Adrenal gland (tissue), 9 donors: ENCODE measurements at regions not wholly inside any gene's neighbourhood (a gene's known extent, or its start where the extent isn't known, plus 50 kb on each side); places are given as distances from the start of the nearest gene placed in this dataset.
"Not testable (repeated sequence)": the region's sequence is repeated elsewhere in the genome, so short reads cannot be mapped to it uniquely, and the experiment has no call there.

Source experiments
- DNase-seq, 7 donors: peaks; one replicate each; pipeline ENCODE4 v3.0.0-alpha.2; 2019 to 2020
- H3K27ac ChIP-seq, 5 donors: fragments of 200-600 bp; sonication (generic) in 4 of 5; 1 replicate in 3 of 5; 2 replicates in 2 of 5; pipeline versions ENCODE4 v1.5.1 to v1.8.0; 2016 to 2020; ENCODE audit warnings: mild to moderate bottlenecking in 1 of 5
- H3K27me3 ChIP-seq: fragments of 200-600 bp; 2 replicates; pipeline ENCODE4 v1.8.0; 2021
- H3K36me3 ChIP-seq, 2 donors: fragments of 200-600 bp; replicated peaks in 1 of 2; 1 replicate in 1 of 2; 2 replicates in 1 of 2; pipeline versions ENCODE4 v1.5.1 to v1.8.0; 2018 to 2022
- H3K4me1 ChIP-seq, 2 donors: fragments of 200-600 bp; replicated peaks in 1 of 2; 1 replicate in 1 of 2; 2 replicates in 1 of 2; pipeline versions ENCODE4 v1.5.1 to v1.8.0; 2018 to 2021
- H3K4me3 ChIP-seq, 4 donors: fragments of 200-600 bp; sonication (generic) in 3 of 4; one replicate each; pipeline ENCODE4 v1.5.1; 2016 to 2018
- H3K9me3 ChIP-seq, 3 donors: fragments of 200-600 bp; sonication (generic) in 1 of 3; replicated peaks in 1 of 3; 1 replicate in 2 of 3; 2 replicates in 1 of 3; pipeline versions ENCODE4 v1.5.1 to v1.8.0; 2016 to 2021
- POLR2A ChIP-seq, 2 donors: fragments of 450-650 bp; IDR thresholded peaks; one replicate each; pipeline ENCODE4 v1.6.1; 2017; ENCODE audit warnings: antibody characterized with exemption in 2 of 2, mild to moderate bottlenecking in 2 of 2, moderate library complexity in 1 of 2
- WGBS, 4 donors: extraction: QIAGEN DNeasy Blood & Tissue Kit in 2 of 4; methylation state at CpG; one replicate each; pipeline versions ENCODE4 v1.1.5 to v1.1.7; 2013 to 2017; 5-methylcytosine and 5-hydroxymethylcytosine counted together
- intact Hi-C, 2 donors: fragments of 100-400 bp; cut with DNase I; formaldehyde crosslinking; loops; one replicate each; pipeline versions ENCODE4 v1.14.1 to v1.15.0; 2022 to 2023
- microRNA counts, 2 donors: library from miRNA; unstranded; fragments of <30 nt; microRNA quantifications; one replicate each; lab custom pipeline; 2016
- microRNA-seq, 3 donors: library from miRNA; unstranded; fragments of <30 nt; microRNA quantifications; one replicate each; pipeline ENCODE4, GENCODE V29; 2017 to 2020
- small RNA-seq, 2 donors: library from RNA; depleted of rRNA; stranded (forward); fragments of <200 nt; gene quantifications; one replicate each; pipeline ENCODE3, GENCODE V24; 2016
- TF ChIP-seq, protein P1 (sequence below), 6 experiments: fragments of 450-650 bp in 4 of 6; fragments of 200-600 bp in 2 of 6; sonication (generic) in 1 of 6; IDR thresholded peaks; 1 replicate in 5 of 6; 2 replicates in 1 of 6; pipeline versions ENCODE4 v1.5.1 to v1.8.0; 2016 to 2021; ENCODE audit warnings: antibody characterized with exemption in 6 of 6, mild to moderate bottlenecking in 2 of 6, moderate library complexity in 1 of 6
- donor health status: healthy with polysubstance abuse.
- donor health status: Bipolar disorder and iron deficiency.
- donor health status: DM: yes; HTN: yes; CAD: no.
- donor health status: DM: no; HTN: no; CAD: no.
- donor health status: DM: no; HTN: no; CAD: no.

DNA sequence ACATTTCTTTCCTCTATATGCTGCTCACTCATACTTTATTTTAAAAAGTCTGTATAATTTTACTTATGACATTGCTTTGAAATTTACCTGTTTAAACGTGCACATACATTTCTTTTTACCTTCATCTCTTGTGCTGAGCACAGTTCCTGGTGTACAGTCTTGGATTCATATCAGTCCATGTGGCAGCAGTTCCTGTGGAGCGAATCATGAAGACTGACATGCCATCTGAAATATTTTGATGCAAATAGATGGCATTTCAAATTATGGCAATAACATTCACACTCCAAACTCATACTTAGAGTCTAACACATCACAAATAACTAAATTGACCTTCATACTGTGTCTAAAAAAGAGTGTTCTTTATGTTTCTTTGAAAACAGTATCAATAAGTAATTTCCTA is 90.3 kb upstream of the CDH2 start:
- no peak for DNase-seq
- Histone ChIP-seq H3K27me3 (no peaks in the 10 kb centered on the region), H3K4me1 (no peaks in the 10 kb centered on the region), H3K4me3 (no peak overlapping the region), H3K9me3 (no peaks in the 10 kb centered on the region), H3K36me3 (no peaks in the 10 kb centered on the region), H3K27ac (no peak overlapping the region)
- intact Hi-C loops = no loop called here
- TF ChIP-seq, protein P1, sequence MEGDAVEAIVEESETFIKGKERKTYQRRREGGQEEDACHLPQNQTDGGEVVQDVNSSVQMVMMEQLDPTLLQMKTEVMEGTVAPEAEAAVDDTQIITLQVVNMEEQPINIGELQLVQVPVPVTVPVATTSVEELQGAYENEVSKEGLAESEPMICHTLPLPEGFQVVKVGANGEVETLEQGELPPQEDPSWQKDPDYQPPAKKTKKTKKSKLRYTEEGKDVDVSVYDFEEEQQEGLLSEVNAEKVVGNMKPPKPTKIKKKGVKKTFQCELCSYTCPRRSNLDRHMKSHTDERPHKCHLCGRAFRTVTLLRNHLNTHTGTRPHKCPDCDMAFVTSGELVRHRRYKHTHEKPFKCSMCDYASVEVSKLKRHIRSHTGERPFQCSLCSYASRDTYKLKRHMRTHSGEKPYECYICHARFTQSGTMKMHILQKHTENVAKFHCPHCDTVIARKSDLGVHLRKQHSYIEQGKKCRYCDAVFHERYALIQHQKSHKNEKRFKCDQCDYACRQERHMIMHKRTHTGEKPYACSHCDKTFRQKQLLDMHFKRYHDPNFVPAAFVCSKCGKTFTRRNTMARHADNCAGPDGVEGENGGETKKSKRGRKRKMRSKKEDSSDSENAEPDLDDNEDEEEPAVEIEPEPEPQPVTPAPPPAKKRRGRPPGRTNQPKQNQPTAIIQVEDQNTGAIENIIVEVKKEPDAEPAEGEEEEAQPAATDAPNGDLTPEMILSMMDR (IDR thresholded peaks at IDR 0.05) = no peak
- 46 to 67% (median 63%) methylated on average over 2 of the region's 2 CpGs for WGBS, 4 donors

DNA sequence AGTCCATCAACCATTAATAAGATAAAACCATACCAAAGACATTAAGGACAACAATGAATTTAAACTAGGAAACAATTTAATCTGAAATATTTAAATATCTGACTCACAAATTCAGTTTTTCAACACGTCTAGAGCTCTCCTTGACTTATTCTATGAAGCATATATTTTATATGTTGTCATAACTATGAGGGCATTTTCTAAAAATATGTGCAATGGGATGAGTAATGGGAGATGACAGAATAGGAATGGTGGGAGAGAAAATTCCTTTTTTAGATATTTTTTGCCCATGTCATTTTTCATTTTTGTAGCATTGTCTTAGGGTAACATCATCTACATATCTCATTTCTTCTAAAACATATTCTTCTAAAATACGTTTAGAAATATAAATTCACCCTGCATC is 79.2 kb upstream of the CDH2 start:
- no peak overlapping the region for H3K4me3 ChIP-seq
- H3K36me3 ChIP-seq = no peaks in the 10 kb centered on the region
- no peaks in the 10 kb centered on the region for H3K9me3 ChIP-seq
- no peak for DNase-seq
- WGBS, 4 donors = 48 to 52% (median 50%) methylated on average over 2 of the region's 2 CpGs
- intact Hi-C loops = no loop called here
- H3K4me1 ChIP-seq = no peaks in the 10 kb centered on the region
- H3K27me3 ChIP-seq = no peaks in the 10 kb centered on the region
- no peak overlapping the region for H3K27ac ChIP-seq
- TF ChIP-seq, protein P1 (IDR thresholded peaks at IDR 0.05) = no peak
- no peak for TF ChIP-seq POLR2A (IDR thresholded peaks at IDR 0.05)

DNA sequence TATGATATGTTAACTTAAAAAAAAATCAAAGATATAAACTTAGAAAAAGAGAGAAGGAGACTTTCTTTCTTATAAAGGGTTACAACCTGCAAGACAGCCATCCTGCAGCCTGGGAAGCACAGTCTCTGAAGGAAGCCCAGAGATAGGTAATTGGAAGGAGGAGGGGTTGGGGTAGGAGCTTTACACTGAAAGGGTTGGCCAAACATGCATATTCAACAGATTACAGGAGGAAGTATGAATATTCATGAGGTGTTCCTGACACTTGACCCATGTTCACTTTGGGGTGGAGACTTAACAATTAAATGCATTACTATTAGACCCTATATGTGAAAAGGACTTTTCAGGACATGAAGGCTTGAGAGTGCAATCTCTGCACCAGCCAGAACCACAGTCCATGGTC is 71.7 kb upstream of the CDH2 start:
- Histone ChIP-seq H3K4me3 (no peak overlapping the region), H3K27me3 (no peaks in the 10 kb centered on the region), H3K4me1 (no peaks in the 10 kb centered on the region), H3K9me3 (no peaks in the 10 kb centered on the region), H3K36me3 (no peaks in the 10 kb centered on the region), H3K27ac (no peak overlapping the region)
- no peak for DNase-seq
- intact Hi-C loops = no loop called here
- TF ChIP-seq POLR2A (IDR thresholded peaks at IDR 0.05) = no peak
- TF ChIP-seq, protein P1 (IDR thresholded peaks at IDR 0.05) = no peak

DNA sequence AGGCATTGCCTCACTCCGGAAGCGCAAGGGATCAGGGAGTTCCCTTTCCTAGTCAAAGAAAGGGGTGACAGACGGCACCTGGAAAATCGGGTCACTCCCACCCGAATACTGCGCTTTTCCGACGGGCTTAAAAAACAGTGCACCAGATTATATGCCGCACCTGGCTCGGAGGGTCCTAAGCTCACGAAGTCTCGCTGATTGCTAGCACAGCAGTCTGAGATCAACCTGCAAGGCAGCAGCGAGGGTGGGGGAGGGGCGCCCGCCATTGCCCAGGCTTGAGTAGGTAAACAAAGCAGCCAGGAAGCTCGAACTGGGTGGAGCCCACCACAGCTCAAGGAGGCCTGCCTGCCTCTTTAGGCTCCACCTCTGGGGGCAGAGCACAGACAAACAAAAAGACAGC is 63.7 kb upstream of the CDH2 start:
- H3K4me1 ChIP-seq, H3K36me3 ChIP-seq, DNase-seq, intact Hi-C loops, H3K27me3 ChIP-seq, H3K9me3 ChIP-seq, H3K27ac ChIP-seq, H3K4me3 ChIP-seq: not testable (repeated sequence)
- 86 to 88% (median 87%) methylated on average over 6 to 16 of the region's 16 CpGs for WGBS, 4 donors

DNA sequence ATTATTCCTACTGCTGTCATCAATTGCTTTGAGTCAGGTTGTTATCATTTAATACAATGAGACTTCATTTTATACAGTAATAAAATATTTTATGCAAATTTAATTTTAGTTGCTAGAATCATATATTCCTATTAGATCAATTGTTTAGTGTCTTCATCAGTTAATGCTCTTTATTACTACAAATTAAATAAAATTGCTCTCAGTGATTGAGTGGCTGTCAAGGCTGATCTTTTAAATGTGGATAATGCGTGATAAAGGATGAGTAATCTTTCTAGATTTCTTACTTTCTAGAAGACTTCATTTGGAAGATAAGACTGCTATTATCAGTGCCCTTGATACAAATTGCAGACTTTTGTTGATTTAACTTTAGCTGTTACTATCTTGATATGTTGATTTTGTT is 59.6 kb upstream of the CDH2 start:
- no peaks in the 10 kb centered on the region for H3K36me3 ChIP-seq
- no peaks in the 10 kb centered on the region for H3K9me3 ChIP-seq
- H3K27me3 ChIP-seq = no peaks in the 10 kb centered on the region
- H3K4me3 ChIP-seq = no peak overlapping the region
- DNase-seq = no peak
- no peak overlapping the region for H3K27ac ChIP-seq
- 26 to 43% (median 39%) methylated on average over 1 of the region's 1 CpG for WGBS, 4 donors
- H3K4me1 ChIP-seq = no peaks in the 10 kb centered on the region
- TF ChIP-seq POLR2A (IDR thresholded peaks at IDR 0.05) = no peak
- TF ChIP-seq, protein P1 (IDR thresholded peaks at IDR 0.05) = no peak
- intact Hi-C loops = no loop called here

MicroRNAs encoded in the stretch of these regions (microRNA counts, 767-probe panel; counts per million panel counts)
- microRNA hsa-miR-302f (lab: Ali Mortazavi, UCI) = 0 counts per million in 2 donors

Small RNAs in the stretch of these regions (microRNA-seq; reads per million reads assigned to microRNA genes)
- 0 reads per million in 3 donors for gene MIR302F

Small RNAs in the stretch of these regions (small RNA-seq; reads per million reads assigned to genes)
- gene AC023932.1 (0 reads per million in 2 donors), gene AC105245.1 (0 reads per million in 2 donors), gene RNU6-408P (0 reads per million in 2 donors)
